Left ventricle myocardium inferior (tissue), 1 donor: ENCODE measurements at regions not wholly inside any gene's neighbourhood (a gene's known extent, or its start where the extent isn't known, plus 50 kb on each side); places are given as distances from the start of the nearest gene placed in this dataset.

Source experiments
- DNase-seq: peaks from one replicate; pipeline ENCODE4 v3.0.0-alpha.2; 2020
- H3K27ac ChIP-seq: fragments of 200-600 bp; replicated peaks from 2 replicates; pipeline ENCODE4 v1.8.0; 2021
- H3K27me3 ChIP-seq: fragments of 200-600 bp; 2 replicates; pipeline ENCODE4 v1.8.0; 2021; ENCODE audit warnings: low read depth
- H3K36me3 ChIP-seq: fragments of 200-600 bp; 2 replicates; pipeline ENCODE4 v1.8.0; 2021
- H3K4me1 ChIP-seq: fragments of 200-600 bp; 2 replicates; pipeline ENCODE4 v1.8.0; 2021
- H3K4me3 ChIP-seq: fragments of 200-600 bp; 2 replicates; pipeline ENCODE4 v1.8.0; 2021; ENCODE audit warnings: mild to moderate bottlenecking, moderate library complexity
- H3K9me3 ChIP-seq: fragments of 200-600 bp; replicated peaks from 2 replicates; pipeline ENCODE4 v1.8.0; 2021
- intact Hi-C: fragments of 100-400 bp; cut with micrococcal nuclease; formaldehyde crosslinking; loops from one replicate; pipeline ENCODE4 v1.11.0; 2022
- TF ChIP-seq, protein P1 (sequence below): fragments of 200-600 bp; IDR thresholded peaks from 2 replicates; pipeline ENCODE4 v1.8.0; 2021; ENCODE audit warnings: antibody characterized with exemption, mild to moderate bottlenecking, borderline replicate concordance
- donor health status: DM: no; HTN: yes; CAD: no; lungs with severe emphysema.

DNA sequence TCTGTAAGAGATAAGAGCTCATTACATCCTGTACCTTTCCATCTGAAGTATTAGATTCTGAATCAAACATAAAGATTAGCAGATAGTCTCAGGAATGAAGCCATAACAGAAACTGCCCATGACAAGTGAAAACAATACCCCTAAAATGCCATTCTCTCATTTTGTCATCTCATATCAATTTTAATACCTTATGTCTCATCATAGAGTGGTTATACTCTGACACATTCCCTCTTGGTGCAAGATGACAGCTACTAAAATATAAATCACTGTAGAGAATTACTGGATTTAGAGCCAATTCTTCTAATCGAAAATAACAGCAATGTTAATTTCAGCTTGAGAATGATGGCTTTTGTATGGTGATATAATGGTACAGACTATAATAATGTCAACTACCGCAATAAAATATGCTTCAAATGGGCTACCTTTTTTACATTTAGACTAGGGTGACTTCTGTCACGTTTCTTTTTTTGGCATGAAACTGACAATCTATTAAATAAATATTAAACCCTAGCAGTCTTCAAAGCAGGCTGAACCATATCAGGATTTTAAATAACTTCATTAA lies 125.1 kb upstream of the ITGA4 start:
- no peak for DNase-seq
- Histone ChIP-seq H3K27me3 (no peaks in the 10 kb centered on the region), H3K4me1 (no peaks in the 10 kb centered on the region), H3K4me3 (no peak overlapping the region), H3K36me3 (no peaks in the 10 kb centered on the region), H3K9me3 (peaks cover 16% of the 10 kb centered on the region), H3K27ac (no peak overlapping the region)
- TF ChIP-seq, protein P1, sequence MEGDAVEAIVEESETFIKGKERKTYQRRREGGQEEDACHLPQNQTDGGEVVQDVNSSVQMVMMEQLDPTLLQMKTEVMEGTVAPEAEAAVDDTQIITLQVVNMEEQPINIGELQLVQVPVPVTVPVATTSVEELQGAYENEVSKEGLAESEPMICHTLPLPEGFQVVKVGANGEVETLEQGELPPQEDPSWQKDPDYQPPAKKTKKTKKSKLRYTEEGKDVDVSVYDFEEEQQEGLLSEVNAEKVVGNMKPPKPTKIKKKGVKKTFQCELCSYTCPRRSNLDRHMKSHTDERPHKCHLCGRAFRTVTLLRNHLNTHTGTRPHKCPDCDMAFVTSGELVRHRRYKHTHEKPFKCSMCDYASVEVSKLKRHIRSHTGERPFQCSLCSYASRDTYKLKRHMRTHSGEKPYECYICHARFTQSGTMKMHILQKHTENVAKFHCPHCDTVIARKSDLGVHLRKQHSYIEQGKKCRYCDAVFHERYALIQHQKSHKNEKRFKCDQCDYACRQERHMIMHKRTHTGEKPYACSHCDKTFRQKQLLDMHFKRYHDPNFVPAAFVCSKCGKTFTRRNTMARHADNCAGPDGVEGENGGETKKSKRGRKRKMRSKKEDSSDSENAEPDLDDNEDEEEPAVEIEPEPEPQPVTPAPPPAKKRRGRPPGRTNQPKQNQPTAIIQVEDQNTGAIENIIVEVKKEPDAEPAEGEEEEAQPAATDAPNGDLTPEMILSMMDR, result no peak
- intact Hi-C loops, result no loop called here

DNA sequence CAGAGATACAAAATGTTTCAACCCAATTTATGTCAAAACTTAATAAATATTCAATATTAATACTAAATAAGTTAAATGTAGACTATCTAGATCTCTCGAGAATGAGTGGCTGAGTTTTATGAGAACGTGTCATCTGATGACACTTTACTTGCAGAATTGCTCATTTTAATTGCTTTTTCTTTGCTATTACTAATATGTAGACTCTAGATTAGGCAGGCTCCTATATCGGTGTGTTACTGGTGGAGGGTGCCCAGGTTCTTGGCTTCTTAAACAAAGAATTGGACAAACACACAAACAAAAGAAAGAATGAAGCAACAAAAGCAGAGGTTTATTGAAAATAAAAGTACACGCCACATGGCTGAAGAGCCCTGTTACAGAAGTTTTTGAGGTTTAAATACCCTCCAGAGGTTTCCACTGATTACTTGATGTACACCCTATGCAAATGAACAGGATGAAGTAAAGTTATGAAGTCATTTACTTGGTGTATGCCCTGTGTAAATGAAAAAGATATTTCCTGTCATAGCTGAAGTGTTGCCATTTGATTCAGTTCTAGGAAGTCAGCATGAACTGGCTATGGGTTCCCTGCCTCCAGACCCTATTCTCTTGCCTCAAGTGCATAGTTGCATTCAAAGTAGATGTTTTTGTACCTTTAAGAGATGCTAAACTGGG lies 122.9 kb upstream of the ITGA4 start:
- TF ChIP-seq, protein P1, result no peak
- Histone ChIP-seq H3K27me3 (no peaks in the 10 kb centered on the region), H3K36me3 (no peaks in the 10 kb centered on the region), H3K4me1 (no peaks in the 10 kb centered on the region), H3K9me3 (peaks cover 8% of the 10 kb centered on the region), H3K27ac (no peak overlapping the region), H3K4me3 (no peak overlapping the region)
- intact Hi-C loops, result no loop called here
- no peak for DNase-seq

DNA sequence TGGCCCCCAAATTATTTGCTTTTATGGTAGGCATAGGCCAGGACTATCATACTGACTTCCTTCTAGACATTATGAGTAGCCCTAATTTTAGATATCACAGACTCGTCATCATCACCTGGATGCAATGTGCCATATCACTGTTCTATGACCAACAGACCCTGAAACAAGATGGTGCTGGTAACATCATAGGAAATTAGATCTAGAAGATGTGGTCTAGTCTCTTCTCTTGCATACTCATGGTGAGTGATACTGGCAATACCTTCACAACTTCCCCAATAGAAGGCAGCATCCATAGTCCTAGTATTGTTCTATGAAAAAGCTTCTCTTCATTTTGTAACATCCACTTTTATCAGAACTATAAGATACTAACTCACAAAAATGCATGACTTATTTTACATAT lies 116.3 kb upstream of the ITGA4 start:
- Histone ChIP-seq H3K27me3 (no peaks in the 10 kb centered on the region), H3K9me3 (no peaks in the 10 kb centered on the region), H3K36me3 (no peaks in the 10 kb centered on the region), H3K4me1 (no peaks in the 10 kb centered on the region), H3K27ac (no peak overlapping the region), H3K4me3 (no peak overlapping the region)
- TF ChIP-seq, protein P1, result no peak
- no peak for DNase-seq
- intact Hi-C loops, result no loop called here

DNA sequence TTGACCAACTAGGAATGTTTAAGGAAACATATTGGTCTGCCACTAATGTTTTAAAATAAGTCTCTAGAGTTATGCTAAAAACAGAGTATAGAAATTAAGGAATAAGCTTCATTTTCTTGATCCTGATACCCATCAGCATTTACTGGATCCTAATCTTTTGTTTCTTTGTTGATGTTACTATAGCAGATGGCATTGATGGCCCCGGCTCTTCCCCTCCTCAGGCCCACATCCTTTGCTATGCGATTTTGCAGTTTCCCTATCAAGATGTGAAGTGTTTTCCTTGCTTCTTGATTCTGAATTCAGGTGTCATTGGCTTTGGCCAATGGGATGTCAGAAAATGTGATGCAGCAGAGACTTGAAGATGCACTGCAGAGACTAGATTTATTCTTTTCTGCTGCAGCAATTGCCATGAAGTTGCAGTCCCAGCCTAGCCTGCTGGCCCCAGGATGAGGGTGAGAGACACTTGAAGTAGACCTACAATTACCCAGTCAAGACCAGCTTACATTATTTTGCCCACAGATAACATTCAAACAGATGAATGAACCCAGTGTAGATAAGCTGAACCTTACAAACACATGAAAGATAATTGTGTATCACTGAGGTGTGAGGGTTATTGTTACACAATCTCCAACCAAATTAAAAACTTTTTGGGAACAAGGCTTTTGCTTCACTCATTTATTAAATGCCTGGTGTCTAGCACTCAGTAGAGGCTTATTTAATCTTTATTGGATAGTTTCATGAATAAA lies 115.2 kb upstream of the ITGA4 start:
- intact Hi-C loops, result no loop called here
- H3K36me3 ChIP-seq, result no peaks in the 10 kb centered on the region
- no peaks in the 10 kb centered on the region for H3K9me3 ChIP-seq
- TF ChIP-seq, protein P1, result no peak
- H3K27me3 ChIP-seq, result no peaks in the 10 kb centered on the region
- no peaks in the 10 kb centered on the region for H3K4me1 ChIP-seq
- no peak overlapping the region for H3K27ac ChIP-seq
- DNase-seq, result no peak
- no peak overlapping the region for H3K4me3 ChIP-seq

DNA sequence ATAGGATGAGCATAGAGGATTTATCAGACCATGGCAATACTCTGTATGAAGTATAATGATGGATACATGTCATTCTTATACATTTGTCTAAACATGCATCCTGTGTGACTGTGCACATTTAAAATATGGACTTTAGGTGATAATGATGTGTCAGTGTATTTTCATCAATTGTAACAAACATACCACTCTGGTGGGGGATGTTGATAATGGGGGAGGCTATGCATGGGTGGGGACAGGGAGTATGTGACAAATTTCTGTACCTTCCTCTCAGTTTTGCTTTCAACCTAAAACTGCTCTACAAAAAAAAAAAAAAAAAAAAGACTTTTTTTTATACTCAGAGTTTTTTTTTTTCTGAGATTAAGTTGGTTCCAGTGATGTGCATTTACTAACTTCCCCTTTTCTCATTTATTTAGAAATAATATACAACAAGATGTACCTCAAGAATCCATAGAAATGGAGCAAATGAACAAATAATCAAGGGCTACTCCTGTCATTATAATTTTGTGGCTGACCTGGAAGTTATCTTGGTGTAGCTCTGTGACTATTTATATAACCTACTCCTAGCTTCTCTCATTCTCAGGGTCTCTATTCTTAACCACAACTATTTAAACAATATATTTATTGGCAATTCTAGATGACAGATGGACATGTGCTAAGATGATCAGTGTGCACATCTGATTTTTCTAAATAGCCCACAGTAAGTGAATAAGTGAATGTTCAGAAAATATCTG lies 108.9 kb upstream of the ITGA4 start:
- intact Hi-C loops, result no loop called here
- H3K36me3 ChIP-seq, result no peaks in the 10 kb centered on the region
- no peak overlapping the region for H3K4me3 ChIP-seq
- H3K4me1 ChIP-seq, result no peaks in the 10 kb centered on the region
- no peaks in the 10 kb centered on the region for H3K27me3 ChIP-seq
- no peak overlapping the region for H3K27ac ChIP-seq
- H3K9me3 ChIP-seq, result no peaks in the 10 kb centered on the region
- DNase-seq, result no peak
- TF ChIP-seq, protein P1, result no peak
